Central memory CD8-positive, alpha-beta T cell (primary cell): ENCODE measurements at regions not wholly inside any gene's neighbourhood (a gene's known extent, or its start where the extent isn't known, plus 50 kb on each side); places are given as distances from the start of the nearest gene placed in this dataset.

Source experiments
- ATAC-seq: fragments of 150-1000 bp; cut with Tn5 transposase; replicated peaks from 2 replicates; pipeline ENCODE4 v1.10.0; 2022; ENCODE audit warnings: mild to moderate bottlenecking, moderate FRiP score, moderate number of reproducible peaks; ENCODE audit not compliant: poor library complexity, severe bottlenecking; ENCODE audit errors: extremely low read depth
- DNase-seq, 2 donors: peaks; one replicate each; pipeline ENCODE4 v3.0.0; 2021; ENCODE audit warnings: low spot score in 2 of 2
- H3K27ac Mint-ChIP-seq: one replicate; pipeline ENCODE4 v1.8.0; 2022; ENCODE audit warnings: low read depth, mild to moderate bottlenecking, moderate library complexity, mixed read lengths
- H3K27me3 Mint-ChIP-seq: one replicate; pipeline ENCODE4 v1.8.0; 2022; ENCODE audit warnings: mixed read lengths
- H3K36me3 Mint-ChIP-seq: one replicate; pipeline ENCODE4 v1.8.0; 2022; ENCODE audit warnings: mild to moderate bottlenecking, moderate library complexity, mixed read lengths; ENCODE audit not compliant: insufficient read depth
- H3K4me1 Mint-ChIP-seq: one replicate; pipeline ENCODE4 v1.8.0; 2022; ENCODE audit warnings: mixed read lengths
- H3K4me3 Mint-ChIP-seq: one replicate; pipeline ENCODE4 v1.8.0; 2022; ENCODE audit warnings: mild to moderate bottlenecking, moderate library complexity, mixed read lengths
- H3K9me3 Mint-ChIP-seq: one replicate; pipeline ENCODE4 v1.8.0; 2022; ENCODE audit warnings: mixed read lengths

DNA sequence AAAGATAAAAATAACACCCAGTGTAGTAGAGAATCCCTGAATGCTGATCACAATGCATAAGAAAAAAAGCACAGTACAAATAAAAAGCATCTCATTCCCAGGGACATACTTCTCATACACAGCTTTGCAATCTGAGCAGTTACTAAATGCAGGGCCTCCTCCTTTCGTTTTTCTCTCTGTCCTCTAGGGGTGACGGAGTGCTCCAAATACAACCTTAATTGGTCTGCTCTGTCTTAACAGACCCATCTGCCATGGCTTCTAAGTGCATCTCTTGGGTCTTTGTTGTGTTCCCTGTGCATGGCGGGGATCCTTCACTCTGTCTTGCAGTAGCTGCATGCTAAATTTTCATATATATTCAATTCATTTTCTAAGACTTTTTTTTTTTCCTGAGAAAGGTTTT lies 1114.2 kb upstream of the RAG2 start:
- Mint-ChIP-seq H3K9me3 (peaks cover 20% of the 10 kb centered on the region), H3K27ac (no peak overlapping the region), H3K27me3 (no peaks in the 10 kb centered on the region), H3K4me3 (no peak overlapping the region), H3K4me1 (no peaks in the 10 kb centered on the region), H3K36me3 (no peaks in the 10 kb centered on the region)
- DNase-seq (no peak), ATAC-seq (no peak)

DNA sequence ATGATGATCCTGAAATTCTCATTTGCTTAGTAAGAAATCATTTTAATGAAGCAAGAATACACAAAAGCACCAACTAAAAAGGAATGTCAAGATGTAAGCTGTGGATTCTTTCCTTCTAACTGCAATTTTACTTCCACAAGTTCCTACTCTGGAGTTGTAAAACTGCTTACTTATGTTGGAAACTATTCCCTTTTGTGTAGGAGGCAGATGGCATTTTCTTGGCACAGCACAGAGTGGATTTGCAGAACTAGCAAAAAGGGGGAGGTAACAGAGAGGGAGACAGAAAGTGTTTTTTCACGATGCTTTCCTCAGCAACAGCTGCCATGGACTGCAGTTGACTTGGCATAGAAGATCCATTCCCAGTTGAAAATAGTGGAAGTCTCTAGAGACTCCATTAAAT lies 1112.0 kb upstream of the RAG2 start:
- Mint-ChIP-seq H3K27ac (no peak overlapping the region), H3K4me1 (no peaks in the 10 kb centered on the region), H3K27me3 (no peaks in the 10 kb centered on the region), H3K4me3 (no peak overlapping the region), H3K9me3 (peaks cover 17% of the 10 kb centered on the region), H3K36me3 (no peaks in the 10 kb centered on the region)
- DNase-seq, result no peak
- no peak for ATAC-seq

DNA sequence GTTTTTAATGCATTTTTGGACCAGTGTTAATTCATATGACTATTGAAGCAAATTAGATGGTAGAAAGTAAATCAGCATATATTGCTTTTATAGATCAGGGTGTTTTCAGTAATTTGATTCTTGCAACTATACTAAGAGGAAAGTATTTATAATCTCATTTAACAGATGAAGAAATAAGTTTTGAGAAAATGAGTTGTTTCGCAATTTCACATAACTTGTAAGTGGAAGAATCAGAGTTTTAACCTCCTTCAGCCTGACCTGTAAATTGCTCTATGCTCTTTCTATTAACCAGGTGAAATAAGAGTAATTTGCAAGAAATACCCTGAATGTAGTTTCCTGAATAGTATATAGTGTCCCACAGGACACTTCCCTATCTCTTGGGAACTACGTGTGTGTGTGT lies 1106.8 kb upstream of the RAG2 start:
- ATAC-seq (no peak), DNase-seq (no peak)
- Mint-ChIP-seq H3K36me3 (peaks cover 1% of the 10 kb centered on the region), H3K27ac (no peak overlapping the region), H3K27me3 (no peaks in the 10 kb centered on the region), H3K4me3 (no peak overlapping the region), H3K4me1 (no peaks in the 10 kb centered on the region), H3K9me3 (peaks cover 15% of the 10 kb centered on the region)

DNA sequence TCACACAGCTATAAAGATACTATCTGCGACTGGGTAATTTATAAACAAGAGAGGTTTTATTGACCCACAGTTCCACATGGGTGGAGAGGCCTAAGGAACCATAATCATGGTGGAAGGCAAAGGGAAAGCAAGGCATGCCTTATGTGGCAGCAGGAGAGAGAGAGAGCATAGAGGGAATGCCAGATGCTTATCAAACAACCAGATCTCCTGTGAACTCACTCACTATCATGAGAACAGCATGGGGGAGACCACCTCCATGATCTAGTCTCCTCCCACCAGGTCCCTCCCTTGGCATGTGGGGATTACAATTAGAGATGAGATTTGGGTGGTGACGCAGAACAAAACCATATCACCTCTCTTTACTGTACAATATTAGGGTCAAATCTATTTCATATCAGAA lies 1101.6 kb upstream of the RAG2 start:
- peaks cover 1% of the 10 kb centered on the region for H3K36me3 Mint-ChIP-seq
- H3K27me3 Mint-ChIP-seq, result no peaks in the 10 kb centered on the region
- H3K4me1 Mint-ChIP-seq, result no peaks in the 10 kb centered on the region
- DNase-seq (no peak), ATAC-seq (no peak)
- H3K4me3 Mint-ChIP-seq, result no peak overlapping the region
- no peak overlapping the region for H3K27ac Mint-ChIP-seq
- H3K9me3 Mint-ChIP-seq, result peaks cover 19% of the 10 kb centered on the region

DNA sequence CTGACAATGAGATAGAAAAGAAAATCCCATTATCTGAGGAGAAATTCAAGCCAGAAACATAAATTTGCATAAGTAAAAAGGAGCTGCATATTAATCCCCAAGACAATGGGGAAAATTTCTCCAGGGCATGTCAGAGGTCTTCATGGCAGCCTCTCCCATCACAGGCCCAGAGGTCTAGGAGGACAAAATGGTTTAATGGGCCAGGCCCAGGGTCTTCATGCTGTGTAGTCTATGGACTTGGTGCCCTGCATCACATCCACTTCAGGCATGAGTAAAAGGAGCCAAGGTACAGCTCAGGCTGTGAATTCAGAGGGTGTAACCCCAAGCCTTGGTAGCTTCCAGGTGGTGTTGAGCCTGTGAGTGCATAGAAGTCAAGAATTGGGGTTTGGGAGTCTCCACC lies 1097.2 kb upstream of the RAG2 start:
- no peak for DNase-seq
- Mint-ChIP-seq H3K4me1 (no peaks in the 10 kb centered on the region), H3K4me3 (no peak overlapping the region)

DNA sequence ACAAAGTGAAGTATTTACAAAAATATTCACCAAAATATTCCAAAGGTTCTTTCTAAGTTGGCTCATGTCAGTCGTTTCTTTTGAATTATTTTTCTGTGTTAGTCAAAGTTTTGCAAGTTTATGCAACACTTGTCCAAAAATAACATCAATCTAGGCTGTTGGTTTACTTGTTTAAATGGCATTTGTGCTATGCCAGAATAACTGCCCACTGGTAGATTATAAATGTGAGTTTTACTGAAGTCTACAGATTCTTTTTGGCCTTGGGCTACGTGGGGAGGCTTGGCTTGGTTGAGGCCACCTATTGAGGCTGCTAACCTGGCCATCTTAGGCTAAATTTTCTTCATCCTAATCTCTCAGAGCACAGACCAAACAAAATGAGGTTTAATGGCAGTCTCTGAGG lies 1091.9 kb upstream of the RAG2 start:
- Mint-ChIP-seq H3K27me3 (no peaks in the 10 kb centered on the region), H3K9me3 (peaks cover 17% of the 10 kb centered on the region), H3K27ac (no peak overlapping the region), H3K4me3 (no peak overlapping the region), H3K36me3 (no peaks in the 10 kb centered on the region), H3K4me1 (no peaks in the 10 kb centered on the region)
- DNase-seq (no peak), ATAC-seq (no peak)

More for the DNA sequence above, 1097.2 kb upstream of the RAG2 start:
- Mint-ChIP-seq H3K27ac (no peak overlapping the region), H3K27me3 (no peaks in the 10 kb centered on the region), H3K36me3 (no peaks in the 10 kb centered on the region), H3K9me3 (peaks cover 13% of the 10 kb centered on the region)
- ATAC-seq, result no peak

DNA sequence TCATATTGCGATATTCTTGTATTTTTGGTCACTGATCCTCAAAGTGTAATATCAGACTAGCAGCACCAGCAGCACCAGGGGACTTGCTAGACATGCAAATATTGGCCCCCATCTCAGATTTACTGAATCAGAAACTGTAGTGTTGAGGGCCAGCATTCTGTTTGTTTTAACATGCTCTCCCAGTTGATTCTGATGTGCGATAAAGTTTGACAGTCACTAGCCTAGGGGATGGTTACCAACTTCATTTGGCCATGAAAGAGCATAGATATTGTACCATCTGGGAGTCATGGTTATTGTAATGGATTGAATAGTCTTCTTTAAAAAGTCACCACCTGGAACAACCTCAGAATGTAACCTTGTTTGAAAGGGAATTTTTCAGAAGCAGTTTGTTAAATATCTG lies 1090.4 kb upstream of the RAG2 start:
- ATAC-seq (no peak), DNase-seq (no peak)
- Mint-ChIP-seq H3K27ac (no peak overlapping the region), H3K36me3 (no peaks in the 10 kb centered on the region), H3K4me3 (no peak overlapping the region), H3K9me3 (peaks cover 11% of the 10 kb centered on the region), H3K4me1 (no peaks in the 10 kb centered on the region), H3K27me3 (no peaks in the 10 kb centered on the region)

DNA sequence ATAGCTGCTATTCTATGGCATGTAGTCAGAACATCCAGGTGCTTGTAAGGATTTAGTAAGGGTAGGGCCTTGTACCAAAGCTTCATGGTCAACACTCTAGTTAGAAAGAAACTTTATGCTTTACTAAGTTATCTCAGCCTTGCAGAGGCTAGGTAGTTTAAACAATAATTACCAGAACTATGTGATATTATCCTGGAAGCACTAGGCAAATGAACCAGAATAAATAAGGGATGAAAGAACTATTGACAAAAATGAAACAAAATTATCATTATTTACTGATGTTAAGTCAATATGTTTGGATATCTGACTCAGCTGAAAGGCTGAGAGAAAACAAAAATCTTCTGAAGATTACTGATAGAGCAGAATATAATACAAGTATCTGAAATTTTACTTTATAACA lies 1089.1 kb upstream of the RAG2 start:
- no peak overlapping the region for H3K4me3 Mint-ChIP-seq
- peaks cover 20% of the 10 kb centered on the region for H3K9me3 Mint-ChIP-seq

DNA sequence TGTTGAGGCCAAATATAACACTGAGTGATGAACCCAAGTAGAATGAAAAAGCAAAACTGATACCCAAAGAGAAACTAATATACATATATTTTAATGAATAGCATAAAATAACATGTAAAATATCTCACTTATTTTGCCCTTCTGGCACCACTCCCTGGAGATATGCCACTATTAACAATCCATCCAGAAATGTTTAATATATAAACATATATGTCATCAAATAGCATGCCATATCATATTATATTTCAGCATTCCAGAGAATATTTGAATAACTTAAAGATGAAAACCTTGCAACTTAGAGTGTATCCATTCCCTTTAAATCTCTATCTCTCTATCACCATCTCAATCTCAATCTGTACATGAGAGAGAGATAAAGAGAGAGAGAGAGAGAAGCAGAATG lies 1073.3 kb upstream of the RAG2 start:
- H3K9me3 Mint-ChIP-seq, result peaks cover 11% of the 10 kb centered on the region
- DNase-seq, result no peak
- no peaks in the 10 kb centered on the region for H3K27me3 Mint-ChIP-seq
- no peak overlapping the region for H3K27ac Mint-ChIP-seq
- no peak overlapping the region for H3K4me3 Mint-ChIP-seq
- ATAC-seq, result no peak
- H3K4me1 Mint-ChIP-seq, result no peaks in the 10 kb centered on the region
- H3K36me3 Mint-ChIP-seq, result no peaks in the 10 kb centered on the region

More for the DNA sequence above, 1089.1 kb upstream of the RAG2 start:
- H3K36me3 Mint-ChIP-seq, result no peaks in the 10 kb centered on the region
- DNase-seq, result no peak
- no peak for ATAC-seq
- no peaks in the 10 kb centered on the region for H3K27me3 Mint-ChIP-seq
- H3K27ac Mint-ChIP-seq, result no peak overlapping the region
- no peaks in the 10 kb centered on the region for H3K4me1 Mint-ChIP-seq

DNA sequence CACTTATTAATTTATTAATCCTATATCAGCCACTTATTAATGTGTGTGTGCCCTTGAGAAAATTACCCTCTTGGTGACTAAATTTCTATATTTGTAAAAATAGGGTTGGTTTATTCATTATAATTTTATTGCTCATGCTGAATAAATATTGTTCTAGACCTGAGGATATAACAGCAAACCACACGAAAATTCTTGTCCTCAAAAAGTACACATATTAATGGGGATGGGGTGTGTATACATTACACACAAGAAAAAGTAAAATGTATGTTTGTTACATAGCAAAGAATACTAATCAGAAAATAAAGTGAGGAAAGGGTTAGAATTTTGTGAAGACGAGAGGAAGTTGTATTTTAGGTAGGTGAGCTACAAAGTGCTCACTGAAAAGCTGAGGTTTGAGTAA lies 1068.9 kb upstream of the RAG2 start:
- Mint-ChIP-seq H3K27me3 (no peaks in the 10 kb centered on the region), H3K27ac (no peak overlapping the region), H3K4me3 (no peak overlapping the region), H3K4me1 (no peaks in the 10 kb centered on the region), H3K9me3 (peaks cover 11% of the 10 kb centered on the region), H3K36me3 (no peaks in the 10 kb centered on the region)
- ATAC-seq (no peak), DNase-seq (no peak)

DNA sequence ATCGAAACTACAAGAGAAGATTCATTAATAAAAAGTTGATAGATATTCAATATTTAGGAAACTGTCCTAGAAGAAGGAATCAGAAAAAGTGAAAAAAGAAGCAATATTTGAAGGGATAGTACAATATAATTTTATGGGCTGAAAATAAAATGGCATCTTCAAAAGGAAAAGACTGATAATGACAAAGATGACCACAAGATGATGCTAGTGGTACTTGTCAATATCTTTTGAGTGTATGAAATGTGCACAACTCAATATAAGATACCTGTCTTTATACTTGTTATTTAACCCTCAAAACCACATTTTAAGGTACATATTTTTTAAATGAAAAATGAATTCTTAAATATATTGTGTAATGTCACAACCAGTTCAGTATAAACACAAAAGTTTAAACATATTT lies 1059.6 kb upstream of the RAG2 start:
- Mint-ChIP-seq H3K4me1 (no peaks in the 10 kb centered on the region), H3K27me3 (no peaks in the 10 kb centered on the region), H3K36me3 (no peaks in the 10 kb centered on the region), H3K9me3 (peaks cover 9% of the 10 kb centered on the region), H3K27ac (no peak overlapping the region), H3K4me3 (no peak overlapping the region)
- DNase-seq, result no peak
- ATAC-seq, result no peak

DNA sequence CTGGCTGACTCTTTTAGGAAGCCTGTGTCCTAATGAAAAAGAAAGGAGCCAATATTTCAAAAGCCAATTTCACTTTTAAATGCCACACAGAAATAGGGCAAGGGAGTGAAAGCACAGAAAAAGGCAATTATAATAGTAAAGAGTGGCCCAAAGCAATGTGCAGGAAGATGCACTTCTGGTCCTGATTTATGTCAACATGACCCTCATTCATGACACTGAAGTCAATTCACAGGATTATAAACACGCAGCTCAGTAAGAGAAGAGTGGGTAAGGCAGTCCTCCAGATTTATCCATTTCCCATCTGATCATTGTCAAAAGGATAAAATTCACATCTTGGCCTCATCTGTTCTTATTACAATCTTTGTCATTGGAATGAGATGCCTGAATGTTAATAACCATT lies 1049.7 kb upstream of the RAG2 start:
- no peak for DNase-seq
- Mint-ChIP-seq H3K9me3 (peaks cover 34% of the 10 kb centered on the region), H3K27ac (no peak overlapping the region), H3K4me1 (no peaks in the 10 kb centered on the region), H3K36me3 (no peaks in the 10 kb centered on the region), H3K27me3 (no peaks in the 10 kb centered on the region), H3K4me3 (no peak overlapping the region)
- ATAC-seq, result no peak

DNA sequence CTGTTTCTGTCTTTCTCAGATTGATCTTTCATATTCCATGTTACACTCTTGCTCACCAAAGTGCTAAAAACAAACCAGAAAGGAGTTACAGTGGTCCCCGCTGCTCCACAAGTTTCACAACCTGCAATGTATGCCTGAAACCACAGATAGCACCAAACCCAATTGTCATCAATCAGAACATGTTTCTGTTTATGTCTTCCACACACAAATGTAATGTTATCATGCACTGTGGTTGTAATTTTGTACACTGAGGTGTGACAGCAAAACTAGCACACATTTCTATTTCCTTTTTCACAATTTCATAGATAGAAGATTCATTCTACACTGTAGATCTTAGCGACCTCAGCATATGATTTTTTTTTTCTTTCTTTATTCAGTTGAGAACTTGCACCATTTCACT lies 1045.9 kb upstream of the RAG2 start:
- peaks cover 23% of the 10 kb centered on the region for H3K9me3 Mint-ChIP-seq
- DNase-seq (no peak), ATAC-seq (no peak)
- no peaks in the 10 kb centered on the region for H3K27me3 Mint-ChIP-seq
- H3K27ac Mint-ChIP-seq, result no peak overlapping the region
- no peaks in the 10 kb centered on the region for H3K36me3 Mint-ChIP-seq
- no peaks in the 10 kb centered on the region for H3K4me1 Mint-ChIP-seq
- H3K4me3 Mint-ChIP-seq, result no peak overlapping the region

DNA sequence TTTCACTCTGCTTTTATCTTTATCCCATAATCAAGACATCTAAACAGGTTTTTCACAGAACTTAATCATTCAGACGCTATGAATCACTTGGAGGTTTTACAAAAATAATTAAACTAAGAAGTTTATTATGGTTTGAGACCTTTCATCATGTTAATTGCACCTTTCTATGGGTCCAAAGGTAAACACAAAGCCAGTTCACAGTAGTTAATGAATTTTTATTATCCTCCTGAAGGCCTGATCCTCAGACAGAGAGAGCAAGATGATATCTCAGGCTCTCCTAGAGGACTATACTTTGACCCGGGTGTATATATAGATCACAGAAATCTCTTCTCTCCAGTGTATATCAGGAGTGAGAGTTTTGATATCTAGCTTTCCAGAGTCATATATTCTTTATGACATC lies 1044.3 kb upstream of the RAG2 start:
- ATAC-seq (no peak), DNase-seq (no peak)
- no peak overlapping the region for H3K27ac Mint-ChIP-seq
- no peaks in the 10 kb centered on the region for H3K4me1 Mint-ChIP-seq
- peaks cover 24% of the 10 kb centered on the region for H3K9me3 Mint-ChIP-seq
- H3K4me3 Mint-ChIP-seq, result no peak overlapping the region
- H3K27me3 Mint-ChIP-seq, result no peaks in the 10 kb centered on the region
- H3K36me3 Mint-ChIP-seq, result no peaks in the 10 kb centered on the region
